Endothelial cell of umbilical vein (primary cell): ENCODE measurements at regions not wholly inside any gene's neighbourhood (a gene's known extent, or its start where the extent isn't known, plus 50 kb on each side); places are given as distances from the start of the nearest gene placed in this dataset.

ENCODE experiments used
- BruUV-seq: library from RNA; stranded (reverse); fragments of 400-500 nt; replicated peaks from 2 replicates; lab custom pipeline; 2021; lab: Mats Ljungman, UMichigan
- CTCF ChIA-PET: fragments of 300-600, 350-600 bp; sonication (Branson Sonifier 250); formaldehyde crosslinking; loops from one replicate; lab custom pipeline; 2021; ENCODE audit warnings: antibody characterized with exemption, inconsistent platforms; lab: Charles Lee
- POLR2A ChIA-PET: fragments of 300-600, 350-600 bp; sonication (Branson Sonifier 250); formaldehyde crosslinking; loops from one replicate; lab custom pipeline; 2021; ENCODE audit warnings: antibody characterized with exemption, inconsistent platforms; lab: Charles Lee
- DNase-seq: peaks from one replicate; pipeline ENCODE4 v3.0.0-alpha.2; 2011; ENCODE audit warnings: low read depth, low spot score
- FAIRE-seq: peaks from 2 replicates; lab custom pipeline; 2011; peaks lifted over from hg19 to GRCh38; lab: Jason Lieb, UNC
- H2AFZ ChIP-seq: 2 replicates; pipeline ENCODE4 v1.6.0; 2012; ENCODE audit warnings: low read depth, low read length, control low read depth, inconsistent platforms
- H3K27ac ChIP-seq: 2 replicates; pipeline ENCODE4 v1.5.1; 2011; ENCODE audit warnings: low read depth, mild to moderate bottlenecking, control low read depth, low read length, moderate library complexity; ENCODE audit not compliant: insufficient read depth
- H3K27me3 ChIP-seq, 2 experiments: 2 replicates each; pipeline versions ENCODE4 v1.6.0 to v1.6.1; 2011; ENCODE audit warnings: low read length in 2 of 2, mixed read lengths in 1 of 2; ENCODE audit not compliant: control insufficient read depth in 2 of 2, insufficient read depth in 2 of 2
- H3K36me3 ChIP-seq, 2 experiments: 2 replicates in 1 of 2; 3 replicates in 1 of 2; pipeline ENCODE4 v1.5.1; 2011; ENCODE audit warnings: low read length in 2 of 2, mild to moderate bottlenecking in 1 of 2, moderate library complexity in 1 of 2; ENCODE audit not compliant: control insufficient read depth in 2 of 2, insufficient read depth in 2 of 2; ENCODE audit errors: extremely low read depth in 1 of 2
- H3K4me1 ChIP-seq: 3 replicates; pipeline ENCODE4 v1.5.1; 2011; ENCODE audit warnings: mild to moderate bottlenecking, low read length; ENCODE audit not compliant: control insufficient read depth, insufficient read depth; ENCODE audit errors: extremely low read depth
- H3K4me2 ChIP-seq: 2 replicates; pipeline ENCODE4 v1.6.1; 2011; ENCODE audit warnings: low read length, control low read depth, mixed read lengths; ENCODE audit not compliant: insufficient read depth
- H3K4me3 ChIP-seq, 3 experiments: fragments of 200-600 bp in 1 of 3; sonication (generic), shearing (Covaris generic) in 1 of 3; replicated peaks in 1 of 3; 2 replicates each; pipeline ENCODE4 v1.5.1; 2011 to 2016; ENCODE audit warnings: control low read depth in 3 of 3, low read length in 3 of 3, mild to moderate bottlenecking in 2 of 3, inconsistent platforms in 1 of 3, low read depth in 1 of 3, moderate library complexity in 1 of 3; ENCODE audit not compliant: insufficient read depth in 1 of 3
- H3K79me2 ChIP-seq: 2 replicates; pipeline ENCODE4 v1.6.0; 2012; ENCODE audit warnings: low read length, inconsistent platforms; ENCODE audit not compliant: control insufficient read depth, insufficient read depth
- H3K9ac ChIP-seq: replicated peaks from 2 replicates; pipeline ENCODE3; 2011; ENCODE audit warnings: low read length, control low read depth; ENCODE audit not compliant: insufficient read depth; ENCODE audit errors: extremely low read depth
- H3K9me1 ChIP-seq: replicated peaks from 3 replicates; pipeline ENCODE4 v1.6.0; 2011; ENCODE audit warnings: mild to moderate bottlenecking, low read length; ENCODE audit not compliant: control insufficient read depth, insufficient read depth; ENCODE audit errors: extremely low read depth
- H3K9me3 ChIP-seq: replicated peaks from 2 replicates; pipeline ENCODE4 v1.5.1; 2012; ENCODE audit warnings: low read length, inconsistent platforms; ENCODE audit not compliant: control insufficient read depth, insufficient read depth
- H4K20me1 ChIP-seq: replicated peaks from 2 replicates; pipeline ENCODE3; 2011; ENCODE audit warnings: mild to moderate bottlenecking, low read length; ENCODE audit not compliant: control insufficient read depth, insufficient read depth; ENCODE audit errors: extremely low read depth
- CTCF ChIP-seq, 2 donors: IDR thresholded peaks; 1 replicate in 1 of 2; 2 replicates in 1 of 2; pipeline ENCODE4 v1.5.1; 2011; ENCODE audit warnings: low read length in 2 of 2, mild to moderate bottlenecking in 2 of 2, moderate library complexity in 2 of 2, control low read depth in 1 of 2, inconsistent platforms in 1 of 2, low read depth in 1 of 2; ENCODE audit not compliant: insufficient read depth in 1 of 2; ENCODE audit errors: extremely low read depth in 1 of 2
- EZH2 ChIP-seq: IDR thresholded peaks from 2 replicates; pipeline ENCODE4 v1.6.1; 2012; ENCODE audit warnings: borderline replicate concordance, low read depth, mild to moderate bottlenecking, moderate library complexity, low read length, inconsistent platforms; ENCODE audit not compliant: severe bottlenecking
- FOS ChIP-seq: IDR thresholded peaks from 2 replicates; pipeline ENCODE4 v1.6.1; 2011; ENCODE audit warnings: mild to moderate bottlenecking, low read length, moderate library complexity, borderline replicate concordance; ENCODE audit not compliant: insufficient read depth
- GATA2 ChIP-seq: IDR thresholded peaks from 2 replicates; pipeline ENCODE4 v1.7.0; 2011; ENCODE audit warnings: low read depth, mild to moderate bottlenecking, moderate library complexity, mixed read lengths, low read length; ENCODE audit not compliant: insufficient read length, insufficient read depth
- JUN ChIP-seq: IDR thresholded peaks from 2 replicates; pipeline ENCODE4 v1.6.1; 2011; ENCODE audit warnings: borderline replicate concordance, low read depth; ENCODE audit not compliant: insufficient read length, insufficient read depth
- MYC ChIP-seq: IDR thresholded peaks from one replicate; pipeline ENCODE4 v1.6.1; 2011; ENCODE audit warnings: mild to moderate bottlenecking, low read depth, low read length
- POLR2A ChIP-seq: IDR thresholded peaks from 2 replicates; pipeline ENCODE4 v1.6.1; 2012; ENCODE audit warnings: low read depth, mild to moderate bottlenecking, control low read depth, low read length
- POLR2AphosphoS5 ChIP-seq: IDR thresholded peaks from 2 replicates; pipeline ENCODE4 v1.6.1; 2012; ENCODE audit warnings: low read depth, mild to moderate bottlenecking, control low read depth, low read length, moderate library complexity; ENCODE audit not compliant: insufficient read depth
- dilution Hi-C: fragments of 300-500 bp; cut with MboI; formaldehyde crosslinking; loops from one replicate; pipeline ENCODE4 v1.15.0; 2019; ENCODE audit warnings: low sequenced_read_pairs; ENCODE audit not compliant: extremely low pct_ligation_motif_present
- intact Hi-C: fragments of 100-400 bp; cut with micrococcal nuclease; formaldehyde crosslinking; loops from one replicate; pipeline ENCODE4 v1.10.0; 2022
- TF ChIP-seq, protein P1 (sequence below): IDR thresholded peaks from 2 replicates; pipeline ENCODE4 v1.6.1; 2011; ENCODE audit not compliant: insufficient read depth, insufficient read length

- CTCF ChIA-PET, result no interaction called here
- no peak for FAIRE-seq
Observed at GRCh38 chr1:102252731-102253505, 256.2 kb upstream of the OLFM3 start.

GRCh38 chr1:102241431-102242338 lies 245.0 kb upstream of the OLFM3 start:
- FAIRE-seq (no peak), DNase-seq (no peak)
- intact Hi-C loops, result no loop called here
- no peak overlapping the region for H3K9ac ChIP-seq
- no peaks in the 10 kb centered on the region for H3K4me1 ChIP-seq
- no peak overlapping the region for H3K4me2 ChIP-seq
- H3K4me3 ChIP-seq, result no peak overlapping the region
- no peak overlapping the region for H3K27ac ChIP-seq
- no peaks in the 10 kb centered on the region for H3K9me1 ChIP-seq
- ChIA-PET CTCF (no interaction called here), POLR2A (no interaction called here)
- H4K20me1 ChIP-seq, result no peaks in the 10 kb centered on the region
- TF ChIP-seq, protein P1, sequence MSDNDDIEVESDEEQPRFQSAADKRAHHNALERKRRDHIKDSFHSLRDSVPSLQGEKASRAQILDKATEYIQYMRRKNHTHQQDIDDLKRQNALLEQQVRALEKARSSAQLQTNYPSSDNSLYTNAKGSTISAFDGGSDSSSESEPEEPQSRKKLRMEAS, result no peak
- TF ChIP-seq GATA2 (no peak), POLR2AphosphoS5 (no peak), CTCF (IDR thresholded peaks at IDR 0.05; ENCODE audit: extremely low read depth in 1 of 2, insufficient read depth in 1 of 2, low read depth in 1 of 2, low read length in 2 of 2) (no peak), MYC (no peak), FOS (no peak), JUN (no peak), POLR2A (no peak), EZH2 (no peak)
- no peaks in the 10 kb centered on the region for H3K36me3 ChIP-seq
- dilution Hi-C loops, result no loop called here
- no peaks in the 10 kb centered on the region for H3K79me2 ChIP-seq
- H2AFZ ChIP-seq, result no peak overlapping the region
- H3K9me3 ChIP-seq, result no peaks in the 10 kb centered on the region
- H3K27me3 ChIP-seq, result no peaks in the 10 kb centered on the region
- BruUV-seq, result no TSS peak

More at GRCh38 chr1:102252731-102253505, 256.2 kb upstream of the OLFM3 start:
- Histone ChIP-seq H3K27me3 (no peaks in the 10 kb centered on the region), H4K20me1 (no peaks in the 10 kb centered on the region), H3K4me3 (no peak overlapping the region), H2AFZ (no peak overlapping the region), H3K9me3 (no peaks in the 10 kb centered on the region), H3K79me2 (no peaks in the 10 kb centered on the region), H3K9me1 (no peaks in the 10 kb centered on the region), H3K36me3 (no peaks in the 10 kb centered on the region), H3K4me2 (no peak overlapping the region), H3K9ac (no peak overlapping the region), H3K27ac (no peak overlapping the region), H3K4me1 (no peaks in the 10 kb centered on the region)
- DNase-seq, result no peak
- no peak for TF ChIP-seq GATA2
- TF ChIP-seq POLR2A, result no peak
- TF ChIP-seq FOS, result no peak
- no peak for TF ChIP-seq MYC
- no peak for TF ChIP-seq POLR2AphosphoS5
- TF ChIP-seq EZH2, result no peak
- TF ChIP-seq, protein P1, result no peak
- no peak for TF ChIP-seq JUN
- dilution Hi-C loops, result no loop called here
- no TSS peak for BruUV-seq
- intact Hi-C loops, result no loop called here
- POLR2A ChIA-PET, result no interaction called here
